ENCODE measurements at regions not wholly inside any gene's neighbourhood (a gene's known extent, or its start where the extent isn't known, plus 50 kb on each side); places are given as distances from the start of the nearest gene placed in this dataset.

- no peak overlapping the region for H3K4me3 ChIP-seq
- DNase-seq (no peak), ATAC-seq (no peak)
- H3K9me3 ChIP-seq, result no peaks in the 10 kb centered on the region
- H3K27ac ChIP-seq, result no peak overlapping the region
- no peaks in the 10 kb centered on the region for H3K27me3 ChIP-seq
- H3K36me3 ChIP-seq, result no peaks in the 10 kb centered on the region
- H3K4me1 ChIP-seq, result no peaks in the 10 kb centered on the region
- no peak for TF ChIP-seq POLR2A (IDR thresholded peaks at IDR 0.05)
- no peak for TF ChIP-seq CTCF (IDR thresholded peaks at IDR 0.05)
- WGBS (ENCODE audit: insufficient coverage, low coverage, low lambda C conversion rate, missing lambda C conversion rate), result 75% methylated on average over 1 of the region's 1 CpG
- intact Hi-C loops (cut with DNase I), result loop anchor here in 1 of 2 donors (10.0 kb wide), 1 partner anchor 96 kb away; no protein-coding TSS in a partner anchor
Observed at GRCh38 chr2:103740631-103741030, 978.8 kb downstream of the TMEM182 start.

GRCh38 chr2:103743195-103743594 is 981.4 kb downstream of the TMEM182 start:
- ATAC-seq, result no peak
- intact Hi-C loops (cut with DNase I), result loop anchor here in 1 of 2 donors (10.0 kb wide), 1 partner anchor 98 kb away; no protein-coding TSS in a partner anchor

GRCh38 chr2:103754530-103754929 is 992.7 kb downstream of the TMEM182 start:
- TF ChIP-seq CTCF (IDR thresholded peaks at IDR 0.05) (no peak), POLR2A (IDR thresholded peaks at IDR 0.05) (no peak)
- 19% methylated on average over 1 of the region's 2 CpGs for WGBS (ENCODE audit: insufficient coverage, low coverage, low lambda C conversion rate, missing lambda C conversion rate)
- H3K4me1 ChIP-seq, result no peaks in the 10 kb centered on the region
- DNase-seq (no peak), ATAC-seq (peak in 1 of 4 donors; percentile 72)
- no peaks in the 10 kb centered on the region for H3K27me3 ChIP-seq
- H3K36me3 ChIP-seq, result no peaks in the 10 kb centered on the region
- H3K27ac ChIP-seq, result no peak overlapping the region
- no peak overlapping the region for H3K4me3 ChIP-seq
- intact Hi-C loops (cut with DNase I), result no loop called here
- no peaks in the 10 kb centered on the region for H3K9me3 ChIP-seq

More at GRCh38 chr2:103743195-103743594, 981.4 kb downstream of the TMEM182 start:
- no peaks in the 10 kb centered on the region for H3K9me3 ChIP-seq
- no peak for DNase-seq
- H3K27ac ChIP-seq, result no peak overlapping the region
- no peaks in the 10 kb centered on the region for H3K36me3 ChIP-seq
- no peaks in the 10 kb centered on the region for H3K27me3 ChIP-seq
- H3K4me1 ChIP-seq, result no peaks in the 10 kb centered on the region
- no peak overlapping the region for H3K4me3 ChIP-seq
- TF ChIP-seq CTCF (IDR thresholded peaks at IDR 0.05) (no peak), POLR2A (IDR thresholded peaks at IDR 0.05) (no peak)

GRCh38 chr2:103773884-103774283 is 1012.1 kb downstream of the TMEM182 start:
- Histone ChIP-seq H3K27me3 (no peaks in the 10 kb centered on the region), H3K4me3 (no peak overlapping the region), H3K27ac (no peak overlapping the region), H3K36me3 (no peaks in the 10 kb centered on the region), H3K4me1 (peaks cover 0 to 17% (median 4%) of the 10 kb centered on the region in 4 donors), H3K9me3 (no peaks in the 10 kb centered on the region)
- TF ChIP-seq CTCF (IDR thresholded peaks at IDR 0.05), result no peak
- TF ChIP-seq POLR2A (IDR thresholded peaks at IDR 0.05), result no peak
- no peak for DNase-seq
- WGBS (ENCODE audit: insufficient coverage, low coverage, low lambda C conversion rate, missing lambda C conversion rate), result 13% methylated on average over 4 of the region's 4 CpGs
- peak; percentile 91 to 97 (median 97) for ATAC-seq
- intact Hi-C loops (cut with DNase I), result no loop called here
